Osteocyte (in vitro differentiated cells): ENCODE measurements at regions not wholly inside any gene's neighbourhood (a gene's known extent, or its start where the extent isn't known, plus 50 kb on each side); places are given as distances from the start of the nearest gene placed in this dataset.

Experiments
- DNase-seq: peaks from one replicate; pipeline ENCODE4 v3.0.0; 2021; ENCODE audit warnings: mixed read lengths; ENCODE audit not compliant: unreplicated experiment; ENCODE audit errors: extremely low spot score
- H3K27ac Mint-ChIP-seq: one replicate; pipeline ENCODE4 v1.8.0; 2021; ENCODE audit warnings: mild to moderate bottlenecking, mixed read lengths; ENCODE audit not compliant: unreplicated experiment
- H3K27me3 Mint-ChIP-seq: one replicate; pipeline ENCODE4 v1.8.0; 2021; ENCODE audit warnings: mixed read lengths; ENCODE audit not compliant: unreplicated experiment
- H3K36me3 Mint-ChIP-seq: one replicate; pipeline ENCODE4 v1.8.0; 2021; ENCODE audit warnings: mixed read lengths; ENCODE audit not compliant: unreplicated experiment
- H3K4me1 Mint-ChIP-seq: one replicate; pipeline ENCODE4 v1.8.0; 2021; ENCODE audit warnings: mixed read lengths; ENCODE audit not compliant: unreplicated experiment
- H3K4me3 Mint-ChIP-seq: one replicate; pipeline ENCODE4 v1.8.0; 2021; ENCODE audit warnings: mild to moderate bottlenecking, moderate library complexity, mixed read lengths; ENCODE audit not compliant: unreplicated experiment
- H3K9me3 Mint-ChIP-seq: one replicate; pipeline ENCODE4 v1.8.0; 2021; ENCODE audit warnings: mixed read lengths; ENCODE audit not compliant: unreplicated experiment
- CTCF ChIP-seq: fragments of 200-600 bp; sonication (generic); IDR thresholded peaks from 2 replicates; pipeline ENCODE4 v1.5.0; 2021; ENCODE audit warnings: antibody characterized with exemption, mild to moderate bottlenecking, moderate library complexity

GRCh38 chr13:89282241-89282640 lies 1611.1 kb downstream of the SLITRK5 start:
- H3K4me3 Mint-ChIP-seq: no peak overlapping the region
- H3K27me3 Mint-ChIP-seq: no peaks in the 10 kb centered on the region
- H3K27ac Mint-ChIP-seq: no peak overlapping the region
- no peak for DNase-seq
- peaks cover 11% of the 10 kb centered on the region for H3K4me1 Mint-ChIP-seq
- H3K36me3 Mint-ChIP-seq: no peaks in the 10 kb centered on the region
- TF ChIP-seq CTCF: no peak
- no peaks in the 10 kb centered on the region for H3K9me3 Mint-ChIP-seq

GRCh38 chr13:89287381-89287780 lies 1616.2 kb downstream of the SLITRK5 start:
- no peak for TF ChIP-seq CTCF
- H3K4me3 Mint-ChIP-seq: no peak overlapping the region
- H3K9me3 Mint-ChIP-seq: peaks cover 5% of the 10 kb centered on the region
- no peaks in the 10 kb centered on the region for H3K27me3 Mint-ChIP-seq
- peaks cover 11% of the 10 kb centered on the region for H3K4me1 Mint-ChIP-seq
- no peak overlapping the region for H3K27ac Mint-ChIP-seq
- no peak for DNase-seq
- no peaks in the 10 kb centered on the region for H3K36me3 Mint-ChIP-seq

- Mint-ChIP-seq H3K4me1 (no peaks in the 10 kb centered on the region), H3K9me3 (peaks cover 14% of the 10 kb centered on the region), H3K36me3 (no peaks in the 10 kb centered on the region), H3K27me3 (no peaks in the 10 kb centered on the region), H3K4me3 (no peak overlapping the region), H3K27ac (no peak overlapping the region)
- DNase-seq: no peak
- TF ChIP-seq CTCF: no peak
These were observed 1623.1 kb downstream of the SLITRK5 start for GRCh38 chr13:89294115-89294867.

GRCh38 chr13:89307278-89307677 lies 1636.1 kb downstream of the SLITRK5 start:
- Mint-ChIP-seq H3K27me3 (no peaks in the 10 kb centered on the region), H3K27ac (no peak overlapping the region), H3K9me3 (peaks cover 14% of the 10 kb centered on the region), H3K4me3 (no peak overlapping the region), H3K4me1 (peaks cover 15% of the 10 kb centered on the region), H3K36me3 (no peaks in the 10 kb centered on the region)
- TF ChIP-seq CTCF: no peak
- DNase-seq: no peak

GRCh38 chr13:89310943-89311672 lies 1639.9 kb downstream of the SLITRK5 start:
- no peaks in the 10 kb centered on the region for H3K36me3 Mint-ChIP-seq
- H3K27me3 Mint-ChIP-seq: no peaks in the 10 kb centered on the region
- H3K4me1 Mint-ChIP-seq: peaks cover 16% of the 10 kb centered on the region

More at GRCh38 chr13:89310943-89311672, 1639.9 kb downstream of the SLITRK5 start:
- H3K4me3 Mint-ChIP-seq: no peak overlapping the region
- no peak for TF ChIP-seq CTCF
- peaks cover 11% of the 10 kb centered on the region for H3K9me3 Mint-ChIP-seq
- no peak for DNase-seq
- no peak overlapping the region for H3K27ac Mint-ChIP-seq
